ENCODE measurements at regions not wholly inside any gene's neighbourhood (a gene's known extent, or its start where the extent isn't known, plus 50 kb on each side); places are given as distances from the start of the nearest gene placed in this dataset.
"Not testable (repeated sequence)": the region's sequence is repeated elsewhere in the genome, so short reads cannot be mapped to it uniquely, and the experiment has no call there.

GRCh38 chr11:93054279-93054678 is 84.8 kb downstream of the MTNR1B start:
- no peak for TF ChIP-seq CTCF (IDR thresholded peaks at IDR 0.05)
- H3K27me3 ChIP-seq: no peaks in the 10 kb centered on the region
- intact Hi-C loops (cut with DNase I; ENCODE audit: low total_unique reads): no loop called here
- H3K9me3 ChIP-seq: no peaks in the 10 kb centered on the region
- H3K4me3 ChIP-seq: no peak overlapping the region
- H3K36me3 ChIP-seq: no peaks in the 10 kb centered on the region
- DNase-seq: no peak
- H3K27ac ChIP-seq: no peak overlapping the region
- H3K4me1 ChIP-seq: no peaks in the 10 kb centered on the region

- H3K4me3 ChIP-seq: no peak overlapping the region
- H3K9me3 ChIP-seq: no peaks in the 10 kb centered on the region
- no peaks in the 10 kb centered on the region for H3K4me1 ChIP-seq
- H3K27me3 ChIP-seq: no peaks in the 10 kb centered on the region
- no peak for TF ChIP-seq CTCF (IDR thresholded peaks at IDR 0.05)
- H3K36me3 ChIP-seq: no peaks in the 10 kb centered on the region
- intact Hi-C loops (cut with DNase I; ENCODE audit: low total_unique reads): no loop called here
- no peak overlapping the region for H3K27ac ChIP-seq
- DNase-seq: no peak
Observed at GRCh38 chr11:93054881-93055280, 85.4 kb downstream of the MTNR1B start.

GRCh38 chr11:93059117-93059957 is 89.9 kb downstream of the MTNR1B start:
- no peaks in the 10 kb centered on the region for H3K4me1 ChIP-seq
- no peaks in the 10 kb centered on the region for H3K27me3 ChIP-seq
- H3K9me3 ChIP-seq: no peaks in the 10 kb centered on the region
- TF ChIP-seq CTCF (IDR thresholded peaks at IDR 0.05): no peak
- H3K36me3 ChIP-seq: no peaks in the 10 kb centered on the region
- H3K27ac ChIP-seq: no peak overlapping the region
- no peak for DNase-seq
- intact Hi-C loops (cut with DNase I; ENCODE audit: low total_unique reads): no loop called here
- no peak overlapping the region for H3K4me3 ChIP-seq

GRCh38 chr11:93063086-93063485 is 93.6 kb downstream of the MTNR1B start:
- Histone ChIP-seq H3K27ac (no peak overlapping the region), H3K4me3 (no peak overlapping the region), H3K9me3 (no peaks in the 10 kb centered on the region), H3K27me3 (no peaks in the 10 kb centered on the region), H3K4me1 (no peaks in the 10 kb centered on the region), H3K36me3 (no peaks in the 10 kb centered on the region)
- no peak for TF ChIP-seq CTCF (IDR thresholded peaks at IDR 0.05)
- DNase-seq: no peak
- intact Hi-C loops (cut with DNase I; ENCODE audit: low total_unique reads): no loop called here

GRCh38 chr11:93065074-93065674 is 95.7 kb downstream of the MTNR1B start:
- H3K27me3 ChIP-seq; H3K4me1 ChIP-seq; H3K9me3 ChIP-seq; H3K4me3 ChIP-seq; H3K27ac ChIP-seq; H3K36me3 ChIP-seq; intact Hi-C loops (cut with DNase I; ENCODE audit: low total_unique reads); DNase-seq: not testable (repeated sequence)

GRCh38 chr11:93067881-93068390 is 98.5 kb downstream of the MTNR1B start:
- no peak overlapping the region for H3K4me3 ChIP-seq
- H3K27me3 ChIP-seq: no peaks in the 10 kb centered on the region
- TF ChIP-seq CTCF (IDR thresholded peaks at IDR 0.05): no peak
- no peaks in the 10 kb centered on the region for H3K4me1 ChIP-seq
- H3K27ac ChIP-seq: no peak overlapping the region
- DNase-seq: no peak
- intact Hi-C loops (cut with DNase I; ENCODE audit: low total_unique reads): no loop called here
- no peaks in the 10 kb centered on the region for H3K9me3 ChIP-seq
- H3K36me3 ChIP-seq: no peaks in the 10 kb centered on the region
